Progenitor cell of endocrine pancreas (in vitro differentiated cells): ENCODE measurements at regions not wholly inside any gene's neighbourhood (a gene's known extent, or its start where the extent isn't known, plus 50 kb on each side); places are given as distances from the start of the nearest gene placed in this dataset.

Experiments
- DNase-seq: peaks from one replicate; pipeline ENCODE4 v3.0.0; 2021; ENCODE audit warnings: low spot score; ENCODE audit not compliant: unreplicated experiment
- H3K27ac Mint-ChIP-seq: 2 replicates; pipeline ENCODE4 v1.8.0; 2021; ENCODE audit warnings: mild to moderate bottlenecking, moderate library complexity, mixed read lengths
- H3K27me3 Mint-ChIP-seq: 2 replicates; pipeline ENCODE4 v1.8.0; 2021; ENCODE audit warnings: mixed read lengths
- H3K36me3 Mint-ChIP-seq: 2 replicates; pipeline ENCODE4 v1.8.0; 2022; ENCODE audit warnings: mixed read lengths; ENCODE audit not compliant: insufficient read depth
- H3K4me1 Mint-ChIP-seq: 2 replicates; pipeline ENCODE4 v1.8.0; 2021; ENCODE audit warnings: low read depth, mixed read lengths
- H3K4me3 Mint-ChIP-seq: 2 replicates; pipeline ENCODE4 v1.8.0; 2021; ENCODE audit warnings: low read depth, mild to moderate bottlenecking, moderate library complexity, mixed read lengths
- H3K9me3 Mint-ChIP-seq: 2 replicates; pipeline ENCODE4 v1.8.0; 2021; ENCODE audit warnings: low read depth, mixed read lengths
- TF ChIP-seq, protein P1 (sequence below): fragments of 200-600 bp; sonication (generic); IDR thresholded peaks from one replicate; pipeline ENCODE4 v1.5.0; 2021; ENCODE audit warnings: antibody characterized with exemption, mild to moderate bottlenecking; ENCODE audit not compliant: unreplicated experiment

DNA sequence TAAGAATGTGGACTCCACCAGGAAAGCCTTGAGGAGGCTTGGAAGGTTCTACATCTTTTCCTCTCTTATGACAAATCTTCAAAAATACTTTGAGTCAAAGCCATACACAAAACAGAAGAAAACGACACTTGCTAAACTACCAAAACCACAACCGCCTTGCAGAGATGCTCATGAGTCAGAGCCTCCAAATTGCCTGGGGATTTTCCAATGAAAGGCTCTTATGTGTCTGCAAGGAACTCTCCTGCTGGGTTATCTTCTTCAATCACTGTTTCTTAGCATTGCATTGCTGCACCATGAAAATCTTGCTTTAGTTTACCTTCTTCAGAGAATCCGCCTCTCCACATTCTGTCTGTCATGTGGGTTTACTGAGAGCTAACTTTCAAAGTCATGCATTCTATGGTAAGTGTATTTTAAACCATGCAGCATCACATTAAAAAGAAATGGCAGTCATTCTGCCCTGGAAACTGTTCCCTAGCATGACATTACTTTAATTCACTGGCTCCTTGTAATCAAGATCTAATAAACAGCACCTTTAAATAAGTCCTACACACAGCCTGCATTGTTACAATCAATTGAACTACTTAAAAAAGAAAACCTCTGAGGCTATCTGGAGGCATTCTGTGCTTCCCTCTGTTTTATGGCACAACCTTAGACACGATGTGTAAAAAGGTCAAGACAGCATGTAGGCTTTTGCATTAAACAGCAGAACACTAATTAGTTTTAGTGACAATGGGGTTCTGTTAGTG is 210.0 kb upstream of the FOXD3 start:
- Mint-ChIP-seq H3K9me3 (no peaks in the 10 kb centered on the region), H3K4me1 (no peaks in the 10 kb centered on the region), H3K27me3 (peaks cover 6% of the 10 kb centered on the region), H3K36me3 (no peaks in the 10 kb centered on the region), H3K27ac (no peak overlapping the region), H3K4me3 (no peak overlapping the region)
- DNase-seq = no peak
- TF ChIP-seq, protein P1, sequence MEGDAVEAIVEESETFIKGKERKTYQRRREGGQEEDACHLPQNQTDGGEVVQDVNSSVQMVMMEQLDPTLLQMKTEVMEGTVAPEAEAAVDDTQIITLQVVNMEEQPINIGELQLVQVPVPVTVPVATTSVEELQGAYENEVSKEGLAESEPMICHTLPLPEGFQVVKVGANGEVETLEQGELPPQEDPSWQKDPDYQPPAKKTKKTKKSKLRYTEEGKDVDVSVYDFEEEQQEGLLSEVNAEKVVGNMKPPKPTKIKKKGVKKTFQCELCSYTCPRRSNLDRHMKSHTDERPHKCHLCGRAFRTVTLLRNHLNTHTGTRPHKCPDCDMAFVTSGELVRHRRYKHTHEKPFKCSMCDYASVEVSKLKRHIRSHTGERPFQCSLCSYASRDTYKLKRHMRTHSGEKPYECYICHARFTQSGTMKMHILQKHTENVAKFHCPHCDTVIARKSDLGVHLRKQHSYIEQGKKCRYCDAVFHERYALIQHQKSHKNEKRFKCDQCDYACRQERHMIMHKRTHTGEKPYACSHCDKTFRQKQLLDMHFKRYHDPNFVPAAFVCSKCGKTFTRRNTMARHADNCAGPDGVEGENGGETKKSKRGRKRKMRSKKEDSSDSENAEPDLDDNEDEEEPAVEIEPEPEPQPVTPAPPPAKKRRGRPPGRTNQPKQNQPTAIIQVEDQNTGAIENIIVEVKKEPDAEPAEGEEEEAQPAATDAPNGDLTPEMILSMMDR = no peak

DNA sequence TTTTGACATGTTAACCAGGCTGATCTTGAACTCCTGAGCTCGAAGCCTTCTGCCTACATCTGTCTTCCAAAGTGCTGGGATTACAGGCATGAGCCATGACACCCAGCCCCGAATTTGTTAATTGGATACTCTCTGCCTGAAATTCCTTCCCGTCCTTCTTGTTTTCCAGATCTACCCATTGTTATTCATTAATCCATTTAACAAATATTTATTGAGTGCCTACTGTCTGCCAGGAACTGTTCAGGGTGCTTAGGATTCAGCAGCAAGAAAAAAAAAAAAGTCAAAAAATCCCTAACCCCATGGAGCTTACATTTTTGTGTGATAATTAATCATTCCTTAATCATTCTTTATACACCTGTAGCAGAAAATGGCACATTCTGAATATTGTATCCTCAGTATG is 206.8 kb upstream of the FOXD3 start:
- TF ChIP-seq, protein P1 = no peak
- no peak overlapping the region for H3K4me3 Mint-ChIP-seq
- no peak for DNase-seq
- no peaks in the 10 kb centered on the region for H3K9me3 Mint-ChIP-seq
- H3K27ac Mint-ChIP-seq = no peak overlapping the region
- no peaks in the 10 kb centered on the region for H3K4me1 Mint-ChIP-seq
- H3K36me3 Mint-ChIP-seq = no peaks in the 10 kb centered on the region
- H3K27me3 Mint-ChIP-seq = peaks cover 3% of the 10 kb centered on the region

DNA sequence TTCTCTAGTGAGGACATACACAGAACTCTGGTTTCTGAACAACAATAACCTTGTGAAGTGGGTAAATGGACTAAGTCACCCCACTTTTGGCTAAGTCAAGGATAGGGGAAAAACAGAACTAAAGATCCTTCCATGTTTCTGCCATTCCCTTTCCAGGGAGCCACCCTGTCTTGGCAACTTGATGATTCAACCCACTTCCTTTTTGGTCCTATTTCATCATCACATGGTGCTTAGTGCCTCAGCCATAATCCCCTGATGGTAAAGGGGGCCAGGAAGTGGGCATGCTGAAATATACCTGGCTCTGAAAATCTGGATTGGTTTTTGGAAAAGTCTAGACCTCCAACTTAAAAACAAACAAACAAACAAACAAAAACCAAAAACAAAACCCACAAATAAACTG is 206.4 kb upstream of the FOXD3 start:
- Mint-ChIP-seq H3K27ac (no peak overlapping the region), H3K4me3 (no peak overlapping the region), H3K36me3 (no peaks in the 10 kb centered on the region), H3K27me3 (peaks cover 3% of the 10 kb centered on the region), H3K4me1 (no peaks in the 10 kb centered on the region), H3K9me3 (no peaks in the 10 kb centered on the region)
- no peak for DNase-seq
- TF ChIP-seq, protein P1 = no peak

DNA sequence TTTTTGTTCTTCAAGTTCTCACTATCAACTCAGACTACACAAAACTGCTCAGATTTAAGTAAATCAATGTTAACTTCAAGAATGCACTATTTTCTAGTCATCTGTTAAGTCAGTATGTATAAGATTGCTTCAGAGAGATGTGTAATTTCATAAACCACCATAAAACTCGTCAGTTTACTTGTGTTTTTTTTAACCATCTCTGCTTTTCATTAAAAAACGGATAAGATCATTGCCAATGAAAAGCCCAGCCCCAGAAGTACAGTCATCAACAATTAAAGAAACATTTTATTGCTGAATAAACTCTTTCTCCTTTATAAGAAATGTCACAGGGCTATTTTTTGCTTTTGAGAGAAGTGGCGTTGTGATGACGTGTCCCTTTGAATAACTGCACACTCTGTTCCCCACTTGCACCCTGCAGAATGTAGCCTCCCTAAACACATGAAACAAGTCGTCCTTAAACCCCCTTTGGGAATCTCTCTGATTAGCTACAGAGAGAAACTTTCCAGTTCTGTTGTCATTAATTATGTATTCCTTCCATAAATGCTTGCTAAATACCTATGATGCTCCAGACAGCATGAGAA is 202.7 kb upstream of the FOXD3 start:
- no peak for DNase-seq
- H3K9me3 Mint-ChIP-seq = no peaks in the 10 kb centered on the region
- no peak overlapping the region for H3K27ac Mint-ChIP-seq
- peaks cover 3% of the 10 kb centered on the region for H3K27me3 Mint-ChIP-seq
- H3K4me1 Mint-ChIP-seq = peaks cover 1% of the 10 kb centered on the region
- no peak overlapping the region for H3K4me3 Mint-ChIP-seq
- H3K36me3 Mint-ChIP-seq = no peaks in the 10 kb centered on the region
- TF ChIP-seq, protein P1 = no peak

DNA sequence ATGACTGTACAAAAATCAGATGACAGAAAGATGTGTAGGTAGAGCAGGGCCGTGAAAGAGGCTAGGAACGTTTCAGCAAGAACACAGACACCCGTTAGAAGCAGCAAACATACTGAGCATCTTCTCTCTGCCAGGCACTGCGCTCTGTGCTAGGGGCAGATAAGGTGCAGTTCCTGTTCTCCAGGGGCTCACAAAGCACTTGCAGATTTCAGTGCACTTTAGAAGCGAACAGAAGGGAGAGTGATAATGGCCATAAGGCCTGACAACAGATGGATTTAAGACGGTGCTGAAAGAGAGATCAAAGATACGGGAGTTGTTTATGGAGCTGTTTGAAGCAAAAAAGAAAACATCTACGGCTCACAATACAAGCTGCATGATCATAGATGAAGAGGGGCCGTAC is 200.3 kb upstream of the FOXD3 start:
- H3K36me3 Mint-ChIP-seq = no peaks in the 10 kb centered on the region
- no peak for DNase-seq
- H3K27me3 Mint-ChIP-seq = peaks cover 3% of the 10 kb centered on the region
- H3K4me1 Mint-ChIP-seq = peaks cover 4% of the 10 kb centered on the region
- TF ChIP-seq, protein P1 = no peak
- no peak overlapping the region for H3K27ac Mint-ChIP-seq
- H3K9me3 Mint-ChIP-seq = no peaks in the 10 kb centered on the region
- no peak overlapping the region for H3K4me3 Mint-ChIP-seq
